DND-41 (cell line): ENCODE measurements at regions not wholly inside any gene's neighbourhood (a gene's known extent, or its start where the extent isn't known, plus 50 kb on each side); places are given as distances from the start of the nearest gene placed in this dataset.

ENCODE experiments used
- CTCF ChIP-seq: IDR thresholded peaks from 2 replicates; pipeline ENCODE4 v1.5.1; 2012; ENCODE audit warnings: borderline replicate concordance, low read length, moderate library complexity, mild to moderate bottlenecking; ENCODE audit not compliant: poor library complexity, severe bottlenecking; ENCODE audit errors: extremely low read depth
- EZH2 ChIP-seq: IDR thresholded peaks from 3 replicates; pipeline ENCODE4 v1.6.1; 2012; ENCODE audit warnings: borderline replicate concordance, low read depth, mild to moderate bottlenecking, moderate library complexity, low read length, inconsistent platforms; ENCODE audit not compliant: severe bottlenecking

GRCh38 chr16:29320274-29320999, 86.1 kb downstream of the NPIPB11 start:
- TF ChIP-seq CTCF: no peak
- no peak for TF ChIP-seq EZH2
